HEK293 (cell line): ENCODE measurements at regions not wholly inside any gene's neighbourhood (a gene's known extent, or its start where the extent isn't known, plus 50 kb on each side); places are given as distances from the start of the nearest gene placed in this dataset.

Experiments
- CTCF ChIP-seq: fragments of 450-650 bp; formaldehyde crosslinking; IDR thresholded peaks from 2 replicates; pipeline ENCODE4 v1.5.1; 2016; ENCODE audit warnings: missing biosample characterization, missing genetic modification characterization
- YY1 ChIP-seq: fragments of 450-650 bp; formaldehyde crosslinking; IDR thresholded peaks from 2 replicates; pipeline ENCODE4 v1.5.1; 2018; ENCODE audit warnings: missing biosample characterization, missing genetic modification characterization
- ZSCAN5A ChIP-seq: fragments of 450-650 bp; formaldehyde crosslinking; IDR thresholded peaks from 2 replicates; pipeline ENCODE4 v1.5.1; 2016; ENCODE audit warnings: missing biosample characterization, missing genetic modification characterization

- TF ChIP-seq YY1 (tag by site-specific recombination): no peak
- TF ChIP-seq CTCF (tag by site-specific recombination): no peak
- no peak for TF ChIP-seq ZSCAN5A (tag by site-specific recombination)
Observed at GRCh38 chr6:9467741-9468140, 947.1 kb downstream of the TFAP2A start.
